SH-SY5Y (cell line): ENCODE measurements at regions not wholly inside any gene's neighbourhood (a gene's known extent, or its start where the extent isn't known, plus 50 kb on each side); places are given as distances from the start of the nearest gene placed in this dataset.

Experiments used
- GATA2 ChIP-seq: IDR thresholded peaks from 2 replicates; pipeline ENCODE4 v1.6.1; 2011; ENCODE audit warnings: mild to moderate bottlenecking, low read depth, low read length
- GATA3 ChIP-seq: IDR thresholded peaks from 2 replicates; pipeline ENCODE4 v1.6.1; 2011; ENCODE audit warnings: low read depth, mild to moderate bottlenecking, low read length, moderate library complexity

- TF ChIP-seq GATA2 = no peak
- no peak for TF ChIP-seq GATA3
Observed at GRCh38 chr11:26896719-26897118, 97.2 kb upstream of the FIBIN start.
